ENCODE measurements at regions not wholly inside any gene's neighbourhood (a gene's known extent, or its start where the extent isn't known, plus 50 kb on each side); places are given as distances from the start of the nearest gene placed in this dataset.

DNA sequence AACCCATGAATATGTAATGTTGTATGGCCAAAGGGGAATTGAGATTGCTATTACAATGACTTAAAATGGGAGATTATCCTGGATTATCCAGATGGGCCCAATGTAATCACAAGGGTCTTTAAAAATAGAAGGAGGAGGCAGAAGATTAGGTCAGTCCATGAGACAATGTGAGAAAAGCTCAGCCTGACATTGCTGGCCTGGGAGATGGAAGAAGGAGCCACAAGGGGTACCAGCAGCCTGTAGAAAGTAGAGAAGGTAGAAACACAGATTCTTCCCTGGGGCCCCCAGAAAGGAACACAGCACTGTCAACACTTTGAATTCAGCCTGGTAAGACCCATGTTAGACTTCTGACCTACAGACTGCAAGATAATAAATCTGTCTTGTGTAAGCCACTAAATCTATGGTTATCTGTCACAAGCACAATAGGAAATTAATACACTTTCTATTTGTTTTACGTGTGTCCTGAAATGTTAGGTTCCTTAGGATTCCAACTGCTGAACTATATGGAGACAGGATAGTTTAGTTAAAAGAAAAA is 132.9 kb upstream of the SERP2 start:
- TF ChIP-seq CTCF (conservative IDR thresholded peaks at IDR 0.05; ENCODE audit: low read depth in 2 of 2), result no peak
- TF ChIP-seq POLR2AphosphoS5 (IDR thresholded peaks at IDR 0.05; ENCODE audit: low read depth), result no peak
- no peak for TF ChIP-seq EZH2 (IDR thresholded peaks at IDR 0.05; ENCODE audit: low read depth, unreplicated experiment)
- TF ChIP-seq EZH2phosphoT487 (IDR thresholded peaks at IDR 0.05; ENCODE audit: unreplicated experiment), result no peak
- TF ChIP-seq STAT1 (IDR thresholded peaks at IDR 0.05; ENCODE audit: unreplicated experiment), result no peak
- no peak for TF ChIP-seq ZNF331 (CRISPR knock-in tag; IDR thresholded peaks at IDR 0.05; ENCODE audit: low read depth)
- no peak for TF ChIP-seq JUNB (IDR thresholded peaks at IDR 0.05; ENCODE audit: unreplicated experiment)
- TF ChIP-seq REST (IDR thresholded peaks at IDR 0.05; ENCODE audit: unreplicated experiment), result no peak
